GM21723 (cell line): ENCODE measurements at regions not wholly inside any gene's neighbourhood (a gene's known extent, or its start where the extent isn't known, plus 50 kb on each side); places are given as distances from the start of the nearest gene placed in this dataset.

Source experiments
- ATAC-seq: cut with Tn5 transposase; IDR thresholded peaks from one replicate; pipeline ENCODE4 v1.9.1; 2021; ENCODE audit warnings: mild to moderate bottlenecking, moderate library complexity; ENCODE audit not compliant: unreplicated experiment

GRCh38 chr20:57888591-57888990, 178.8 kb upstream of the PMEPA1 start:
- no peak for ATAC-seq

GRCh38 chr20:57884956-57885355, 175.1 kb upstream of the PMEPA1 start:
- ATAC-seq, result no peak

DNA sequence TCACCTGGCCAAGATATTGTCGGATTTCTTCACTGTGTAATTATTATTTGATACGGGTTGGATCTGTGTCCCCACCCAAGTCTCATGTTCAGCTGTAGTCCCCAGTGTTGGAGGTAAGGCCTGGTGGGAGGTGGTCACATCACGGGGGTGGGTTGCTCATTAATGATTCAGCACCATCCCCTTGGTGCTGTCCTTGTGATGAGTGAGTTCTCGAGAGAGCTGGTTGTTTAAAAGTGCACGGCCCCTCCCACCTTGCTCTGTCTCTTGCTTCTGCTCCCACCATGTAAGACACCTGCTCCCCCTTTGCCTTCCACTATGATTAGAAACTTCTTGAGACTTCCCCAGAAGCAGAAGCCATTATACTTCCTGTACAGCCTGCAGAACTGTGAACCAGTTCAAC, 173.9 kb upstream of the PMEPA1 start:
- ATAC-seq, result no peak

- ATAC-seq, result no peak
These were observed 173.4 kb upstream of the PMEPA1 start for GRCh38 chr20:57883224-57883623.

DNA sequence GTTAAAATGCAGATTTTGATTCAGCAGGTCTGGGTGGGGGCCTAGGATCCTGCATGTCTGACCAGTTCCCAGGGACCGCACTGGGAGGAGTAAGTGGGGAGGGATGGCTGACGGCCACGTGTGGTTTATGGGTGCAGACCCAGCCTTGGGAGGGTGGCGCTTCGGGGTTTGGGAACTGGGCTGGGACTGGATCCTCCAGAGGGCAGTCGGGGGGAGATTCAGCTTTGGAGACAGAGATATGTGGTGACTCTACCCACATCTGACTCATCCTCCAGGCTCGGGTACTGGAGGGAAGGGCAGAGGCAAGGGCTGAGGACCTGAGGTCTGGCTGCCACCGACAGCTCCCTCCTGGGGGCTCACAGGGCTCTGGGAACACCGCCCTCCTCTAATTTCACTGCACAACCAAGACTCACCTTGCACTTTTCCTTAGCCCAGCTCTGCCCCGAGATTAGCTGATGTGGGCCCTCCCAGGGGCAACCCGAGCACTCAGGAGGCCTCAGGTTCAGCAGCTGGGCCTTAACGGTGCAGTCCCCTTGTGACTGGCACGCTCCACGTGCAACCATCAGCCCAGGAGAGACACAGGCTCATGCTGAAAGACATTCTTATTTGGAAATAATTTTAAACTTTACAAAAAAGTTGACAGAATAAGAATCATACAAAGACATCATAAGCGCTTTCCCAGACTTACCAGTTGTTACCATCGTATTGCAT, 172.8 kb upstream of the PMEPA1 start:
- no peak for ATAC-seq

- no peak for ATAC-seq
These were observed 171.9 kb upstream of the PMEPA1 start for GRCh38 chr20:57881466-57882385.

DNA sequence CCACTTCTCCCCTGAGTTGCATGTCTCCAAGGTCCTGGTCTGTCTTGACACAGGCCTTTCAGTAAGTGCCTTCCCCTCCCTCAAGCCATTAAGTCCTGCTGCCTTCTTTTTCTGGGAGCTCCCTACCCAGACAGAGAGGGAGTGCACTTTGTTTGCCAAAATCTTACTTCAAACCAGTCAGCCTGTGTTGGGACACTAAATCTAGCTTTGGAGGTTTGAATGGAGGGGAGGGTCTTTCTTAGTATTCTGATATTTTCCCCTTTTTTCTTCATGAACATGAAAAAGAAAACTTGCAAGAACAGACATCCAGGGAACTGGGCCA, 170.7 kb upstream of the PMEPA1 start:
- ATAC-seq, result no peak

DNA sequence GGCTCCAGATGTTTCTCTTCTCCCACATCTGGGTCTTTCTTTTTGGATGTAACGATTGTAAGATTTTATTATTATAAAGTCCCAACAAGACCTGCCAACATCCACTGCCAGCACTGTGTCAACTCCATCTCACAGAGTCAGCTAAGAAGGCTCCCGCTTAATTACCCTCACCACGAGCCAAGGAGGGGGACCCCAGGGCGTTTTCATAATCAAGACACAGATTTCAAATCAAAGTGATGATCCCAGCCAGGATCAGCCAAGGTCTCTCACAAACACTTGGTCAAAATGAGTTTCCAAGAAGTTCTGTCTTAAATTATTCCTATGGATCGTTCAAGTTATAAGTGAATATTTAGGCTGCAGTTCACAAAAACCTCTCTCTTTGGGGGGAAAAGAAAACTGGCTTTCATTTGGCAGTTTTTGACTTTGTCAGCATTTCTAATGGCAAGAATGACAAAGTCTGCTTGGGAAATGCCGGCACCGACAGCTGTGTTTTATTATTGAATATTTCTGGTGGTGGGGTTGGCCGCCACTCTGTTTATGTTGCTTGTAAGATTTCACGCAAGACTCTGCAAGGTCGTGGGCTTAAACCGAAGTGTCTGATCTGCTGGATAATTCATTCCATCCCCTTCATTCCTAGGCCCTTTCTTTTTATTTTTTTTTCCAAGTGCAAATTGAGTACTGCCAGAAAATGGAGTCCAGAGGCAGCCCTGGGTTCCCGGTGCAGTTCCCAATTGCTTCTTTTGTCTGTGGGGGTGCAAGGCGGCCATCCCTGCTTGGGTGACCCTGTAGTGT, 170.2 kb upstream of the PMEPA1 start:
- ATAC-seq, result no peak

DNA sequence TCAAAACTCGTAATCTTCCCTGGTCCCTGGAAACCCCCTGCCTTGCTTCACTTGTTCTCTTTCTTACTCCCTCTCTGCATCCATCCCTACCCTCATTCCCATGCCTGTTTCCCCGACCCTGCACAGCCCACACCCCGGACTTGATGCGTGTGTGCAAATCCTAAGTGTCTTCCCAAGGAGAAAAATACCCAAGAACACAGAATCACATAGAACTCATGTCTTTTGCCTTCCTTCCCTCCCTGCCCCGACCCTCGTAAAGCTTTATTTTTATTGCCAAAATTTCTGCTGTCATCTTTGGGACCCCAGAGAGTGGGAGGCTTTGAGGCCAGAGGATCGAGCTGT, 169.6 kb upstream of the PMEPA1 start:
- no peak for ATAC-seq

DNA sequence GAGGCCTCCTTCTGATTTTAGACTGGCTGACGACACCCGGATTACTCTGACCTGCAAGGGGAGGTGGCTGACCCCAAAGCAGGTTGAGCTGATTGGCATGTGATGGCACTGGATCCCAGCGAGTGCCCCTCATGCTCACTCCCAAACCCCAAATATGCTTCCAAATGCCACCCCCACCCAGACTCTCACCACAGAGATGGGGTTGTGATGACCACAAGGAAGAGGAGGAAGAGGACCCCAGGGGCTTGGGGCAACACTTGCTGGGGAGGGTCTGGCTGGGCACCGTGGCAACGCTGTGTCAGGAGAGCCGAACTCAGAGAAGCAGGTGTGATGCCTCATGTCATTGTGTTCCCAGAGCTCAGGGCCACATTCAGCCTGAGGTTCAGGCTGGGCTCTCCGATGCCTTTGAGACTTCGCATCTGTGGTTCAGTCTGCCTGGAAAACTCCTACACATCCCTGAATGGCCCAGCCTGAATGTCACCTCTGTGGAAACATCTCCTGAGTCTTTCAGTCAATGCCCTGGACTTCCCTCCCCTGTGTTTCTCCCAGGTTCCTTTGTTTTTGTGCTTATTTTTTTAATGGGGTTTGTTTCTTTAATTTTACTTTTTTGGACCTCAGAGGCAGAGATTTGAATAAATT, 169.1 kb upstream of the PMEPA1 start:
- ATAC-seq, result no peak

DNA sequence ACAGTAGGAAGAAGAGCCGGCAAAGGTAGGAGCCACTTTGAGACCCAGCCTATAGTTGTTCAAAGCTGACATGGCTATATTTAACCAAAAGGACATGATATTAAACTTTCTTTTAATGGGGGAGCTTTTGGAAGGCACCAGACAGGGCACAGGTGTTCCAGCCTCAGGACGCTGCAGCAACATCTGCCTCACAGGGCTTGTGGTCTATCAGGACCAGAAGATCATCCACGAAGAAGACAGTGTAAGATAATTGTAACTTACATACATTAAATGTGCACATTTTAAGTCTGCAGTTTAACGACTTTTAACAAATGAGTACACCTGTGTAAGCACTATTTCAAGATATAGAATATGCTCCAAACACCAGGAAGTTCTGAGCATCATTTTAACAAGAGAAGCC, 168.2 kb upstream of the PMEPA1 start:
- ATAC-seq, result no peak

DNA sequence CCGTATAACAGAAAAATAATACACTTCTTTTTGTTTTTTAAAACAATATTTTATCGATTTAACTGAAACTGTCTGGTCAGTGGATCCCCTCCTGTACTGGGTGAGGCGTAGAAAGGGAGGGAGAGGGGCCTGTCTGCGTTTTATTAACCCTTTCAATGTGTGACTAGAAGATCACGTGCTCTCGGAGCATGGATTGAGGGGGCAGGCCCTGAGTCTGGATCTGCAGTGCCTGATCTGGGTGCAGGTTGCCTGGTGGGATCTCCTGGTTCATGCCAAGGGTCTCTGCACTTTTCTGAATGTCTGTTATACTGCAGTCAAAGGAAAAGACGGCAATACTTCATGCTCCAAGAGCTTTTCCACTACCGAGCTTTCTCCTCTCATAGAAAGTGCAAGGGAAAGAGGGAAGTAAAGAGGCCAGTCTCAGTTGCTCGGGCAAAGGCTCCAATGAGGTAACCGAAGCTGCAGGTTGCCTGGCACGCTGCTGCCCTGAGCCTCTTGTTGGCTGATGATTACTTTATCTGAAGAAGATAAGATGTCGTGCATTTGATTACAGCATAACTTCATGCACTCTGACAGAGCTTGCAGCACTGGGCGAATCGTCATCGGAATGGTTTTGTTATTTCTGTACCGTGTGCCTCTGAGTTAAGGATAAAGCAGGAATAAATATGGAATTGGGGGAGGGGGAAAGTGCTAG, 167.5 kb upstream of the PMEPA1 start:
- no peak for ATAC-seq

GRCh38 chr20:57876163-57876562, 166.3 kb upstream of the PMEPA1 start:
- ATAC-seq, result no peak

- ATAC-seq, result no peak
These were observed 164.3 kb upstream of the PMEPA1 start for GRCh38 chr20:57874141-57874540.

DNA sequence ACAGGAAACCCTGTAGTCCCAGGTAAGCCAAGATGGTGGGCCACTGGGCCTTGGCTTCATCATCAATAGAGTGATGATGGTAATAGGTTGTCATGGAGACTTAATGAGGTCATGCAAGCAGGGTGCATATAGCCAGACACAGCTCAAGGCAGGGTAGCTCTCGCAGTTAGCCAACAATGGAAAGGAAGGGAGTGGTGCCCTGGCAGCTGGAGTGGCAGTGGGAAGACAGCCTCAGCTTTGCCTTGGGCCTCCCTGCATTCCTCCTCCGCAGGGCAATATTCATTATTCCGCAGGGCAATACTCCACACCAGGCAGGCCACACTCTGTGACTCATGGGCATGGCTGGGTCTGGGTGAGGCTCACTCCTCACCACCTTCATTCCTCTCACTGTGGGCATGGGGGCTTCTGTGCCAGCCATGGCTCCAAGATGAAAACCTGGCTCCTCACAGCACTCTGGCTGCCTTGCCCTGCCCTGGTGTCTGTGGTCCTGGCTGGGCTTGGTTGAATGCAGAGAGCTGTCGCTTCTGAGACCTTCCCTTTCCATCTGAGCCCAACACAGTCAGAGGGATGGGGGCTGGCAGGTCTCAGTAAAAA, 163.1 kb upstream of the PMEPA1 start:
- no peak for ATAC-seq

GRCh38 chr20:57871237-57871632, 161.4 kb upstream of the PMEPA1 start:
- no peak for ATAC-seq

- no peak for ATAC-seq
These were observed 160.9 kb upstream of the PMEPA1 start for GRCh38 chr20:57870597-57871236.

DNA sequence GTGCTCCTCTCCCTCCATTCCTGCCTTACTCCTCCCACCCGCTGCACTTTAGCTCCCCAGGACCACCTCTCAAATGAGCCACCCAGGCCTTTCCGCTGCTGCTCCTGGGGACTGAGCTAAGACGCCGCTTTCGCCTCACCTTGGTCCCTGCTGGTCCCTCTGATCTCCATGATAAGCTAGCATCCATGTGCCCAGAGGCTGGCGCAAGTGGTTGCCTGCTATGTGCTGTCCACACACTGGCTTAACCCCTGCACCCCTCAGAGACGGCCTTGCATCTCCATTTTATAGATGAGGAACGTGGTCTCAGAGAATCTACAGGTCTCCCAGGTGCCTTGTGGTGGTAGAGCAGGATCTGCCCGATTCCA, 160.1 kb upstream of the PMEPA1 start:
- ATAC-seq, result no peak

GRCh38 chr20:57869291-57869950, 159.6 kb upstream of the PMEPA1 start:
- ATAC-seq, result no peak
